SK-N-DZ (cell line): ENCODE measurements at regions not wholly inside any gene's neighbourhood (a gene's known extent, or its start where the extent isn't known, plus 50 kb on each side); places are given as distances from the start of the nearest gene placed in this dataset.
"Not testable (repeated sequence)": the region's sequence is repeated elsewhere in the genome, so short reads cannot be mapped to it uniquely, and the experiment has no call there.

Source experiments
- DNase-seq: peaks from one replicate; pipeline ENCODE4 v3.0.0-alpha.2; 2015; ENCODE audit warnings: low spot score

- no peak for DNase-seq
Measured at GRCh38 chr1:55517036-55517435, 301.9 kb upstream of the USP24 start.

- DNase-seq = not testable (repeated sequence)
Measured at GRCh38 chr1:55514571-55514970, 299.4 kb upstream of the USP24 start.

- DNase-seq = peak; percentile 19
Measured at GRCh38 chr1:55512466-55512865, 297.3 kb upstream of the USP24 start.

GRCh38 chr1:55507578-55507931, 292.4 kb upstream of the USP24 start:
- DNase-seq = no peak

DNA sequence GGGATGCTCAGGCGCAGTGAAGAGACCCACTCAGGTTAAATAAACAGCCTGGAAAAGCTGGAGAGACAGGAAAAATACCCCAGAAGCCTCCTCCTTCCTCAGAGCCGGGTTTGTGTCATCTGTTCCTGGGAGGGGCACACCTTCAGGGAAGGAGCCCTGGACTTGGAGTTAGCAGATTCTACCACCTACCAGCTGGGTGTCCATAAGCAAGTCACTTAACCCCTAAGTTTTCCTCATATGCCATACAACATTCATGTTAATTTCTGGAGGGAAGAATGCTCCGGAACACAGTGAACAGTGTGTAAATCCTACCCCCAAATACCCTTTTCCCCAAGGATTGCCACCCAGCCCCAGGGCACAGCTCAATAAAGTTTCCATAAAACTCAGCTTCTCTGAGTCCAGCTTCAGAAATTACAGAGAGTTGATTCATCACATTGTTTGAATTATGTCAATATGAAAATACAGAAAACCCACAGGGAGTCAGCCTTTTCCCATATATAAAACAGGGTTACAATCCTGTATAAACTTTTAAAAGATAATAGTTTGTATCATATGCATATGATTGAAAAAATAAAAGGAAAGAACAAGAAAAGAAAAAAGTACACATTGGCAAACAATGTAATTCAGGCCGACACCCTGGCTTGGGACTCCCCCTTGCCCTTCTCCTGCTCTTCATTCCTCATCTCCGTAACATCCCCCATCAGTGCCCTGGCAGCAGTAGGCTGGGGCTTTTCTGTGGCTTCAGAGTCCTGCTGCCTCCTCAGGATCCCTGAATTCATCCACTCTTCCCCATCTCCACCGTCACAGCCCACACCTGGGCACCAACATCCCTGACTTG, 291.8 kb upstream of the USP24 start:
- no peak for DNase-seq

GRCh38 chr1:55505326-55505725, 290.2 kb upstream of the USP24 start:
- DNase-seq = no peak

- DNase-seq = no peak
Measured at GRCh38 chr1:55504306-55504731, 289.2 kb upstream of the USP24 start.

- no peak for DNase-seq
Measured at GRCh38 chr1:55503663-55504305, 288.6 kb upstream of the USP24 start.

DNA sequence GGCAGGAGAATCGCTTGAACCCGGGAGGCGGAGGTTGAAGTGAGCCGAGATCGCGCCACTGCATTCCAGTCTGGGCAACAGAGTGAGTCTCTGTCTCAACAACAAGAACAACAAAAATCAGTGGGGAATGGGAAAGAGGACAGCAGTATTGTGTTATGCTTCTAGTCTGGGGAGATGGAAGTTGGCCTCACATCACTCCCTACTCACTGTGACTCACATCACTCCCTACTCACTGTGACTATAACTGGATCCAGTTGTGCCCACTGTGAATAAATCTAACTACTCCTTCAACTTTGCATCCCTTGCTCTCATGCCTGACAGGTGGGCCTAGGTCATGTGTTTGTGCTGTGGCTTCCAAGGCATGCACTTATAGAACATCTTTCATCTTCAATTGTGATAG, 285.4 kb upstream of the USP24 start:
- no peak for DNase-seq

- DNase-seq = no peak
Measured at GRCh38 chr1:55490547-55490946, 275.4 kb upstream of the USP24 start.

DNA sequence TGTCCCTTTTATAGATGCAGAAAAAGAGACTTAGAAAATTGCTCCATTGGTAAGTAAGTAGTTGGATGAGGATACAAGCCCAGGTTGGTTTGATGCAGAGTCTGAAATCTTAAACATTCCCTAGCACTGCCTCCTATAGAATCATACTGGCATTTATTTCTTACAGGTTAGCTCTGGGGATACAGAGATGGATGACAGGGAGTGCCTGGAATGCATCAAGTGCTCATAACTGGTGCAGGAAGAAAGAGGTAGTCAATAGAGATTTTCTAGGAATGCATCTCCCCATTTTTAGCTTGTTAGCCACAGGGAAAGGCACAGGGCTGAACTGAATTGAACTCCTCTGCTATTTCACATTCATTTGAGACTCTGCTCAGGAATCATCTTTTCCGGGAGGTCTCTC, 269.0 kb upstream of the USP24 start:
- DNase-seq = no peak

- no peak for DNase-seq
Measured at GRCh38 chr1:55483523-55483922, 268.4 kb upstream of the USP24 start.

DNA sequence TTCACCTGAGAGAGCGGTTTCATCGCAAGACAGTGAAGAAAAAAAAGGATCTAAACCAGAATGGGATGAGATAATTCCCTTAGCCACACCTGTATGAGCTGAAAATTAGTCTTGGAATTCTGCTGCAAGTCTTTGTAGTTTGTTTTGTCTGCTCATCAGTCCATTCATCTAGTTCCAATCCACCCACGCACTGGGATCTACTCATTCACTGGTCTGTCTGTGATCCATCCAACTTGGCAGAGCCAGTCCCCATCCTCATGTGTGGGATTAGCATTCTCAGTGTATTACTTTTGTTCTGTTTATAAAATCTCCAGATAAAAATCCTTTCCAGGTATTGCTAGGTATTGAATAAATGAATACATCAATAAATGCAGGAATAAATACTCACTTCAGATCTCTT, 266.5 kb upstream of the USP24 start:
- DNase-seq = no peak

DNA sequence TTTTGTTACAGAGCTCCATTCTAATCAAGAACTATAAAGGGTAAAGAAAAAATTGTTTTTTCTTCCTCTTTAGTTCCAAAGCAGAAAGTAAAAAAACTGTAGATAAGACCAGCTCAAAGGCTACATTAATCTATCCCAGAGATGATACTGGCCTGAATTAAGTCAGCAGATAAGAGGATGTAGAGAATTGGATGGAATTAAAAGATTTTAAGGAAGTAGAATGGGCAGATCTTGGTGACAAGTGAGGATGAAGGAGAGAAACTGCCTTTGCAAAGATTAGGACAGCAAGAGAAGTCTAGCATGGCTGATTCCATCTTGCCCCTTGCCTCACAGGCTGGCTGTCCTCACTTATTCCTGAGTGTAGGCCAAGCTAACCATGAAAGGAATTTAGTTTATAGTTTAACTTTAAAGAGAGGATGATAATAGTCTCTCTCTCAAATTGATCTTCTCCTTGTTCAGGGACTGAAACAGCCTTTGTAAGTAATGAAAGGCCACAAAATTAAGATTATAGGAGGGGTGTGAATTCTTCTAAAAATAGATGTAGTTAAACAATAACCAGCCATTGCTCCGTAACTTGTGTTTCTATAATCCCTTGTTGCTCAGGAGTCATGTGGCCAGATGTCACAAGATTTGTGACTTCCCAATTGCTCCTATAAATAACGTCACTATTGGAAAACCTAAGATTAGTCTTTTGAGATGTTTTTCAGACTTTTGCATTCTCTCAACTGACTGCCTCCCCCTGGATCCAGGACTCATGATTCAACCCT, 265.0 kb upstream of the USP24 start:
- no peak for DNase-seq

GRCh38 chr1:55478742-55479141, 263.6 kb upstream of the USP24 start:
- peak; percentile 24 for DNase-seq

GRCh38 chr1:55477953-55478352, 262.8 kb upstream of the USP24 start:
- DNase-seq = no peak

- peak; percentile 9 for DNase-seq
Measured at GRCh38 chr1:55476445-55477015, 261.4 kb upstream of the USP24 start.

GRCh38 chr1:55474168-55474786, 259.1 kb upstream of the USP24 start:
- no peak for DNase-seq

DNA sequence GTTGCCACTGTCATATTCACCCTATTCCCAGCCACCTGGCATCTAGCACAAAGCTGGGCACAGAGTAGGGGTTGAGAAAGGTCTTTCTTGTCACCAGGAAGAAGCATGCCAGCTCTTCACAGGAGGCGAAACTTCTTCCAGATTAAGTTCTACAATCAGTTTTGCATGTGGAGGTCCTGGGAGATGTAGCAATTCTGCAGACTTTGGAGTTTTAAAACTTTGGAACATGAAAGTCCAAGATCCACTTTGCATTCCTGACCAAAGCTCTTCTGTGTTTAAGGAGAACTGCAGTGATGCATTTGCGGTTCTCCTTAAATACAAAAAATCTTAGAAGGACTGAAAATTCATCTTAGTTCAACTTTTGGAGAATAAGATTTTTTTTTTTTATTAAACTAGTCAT, 258.5 kb upstream of the USP24 start:
- DNase-seq = no peak

GRCh38 chr1:55472784-55473183, 257.6 kb upstream of the USP24 start:
- DNase-seq = no peak

GRCh38 chr1:55472115-55472514, 257.0 kb upstream of the USP24 start:
- no peak for DNase-seq
